Astrocyte of the cerebellum (primary cell): ENCODE measurements at regions not wholly inside any gene's neighbourhood (a gene's known extent, or its start where the extent isn't known, plus 50 kb on each side); places are given as distances from the start of the nearest gene placed in this dataset.

Experiments
- DNase-seq: peaks from one replicate; pipeline ENCODE4 v3.0.0-alpha.2; 2011; ENCODE audit warnings: low read depth
- H3K4me3 ChIP-seq: 2 replicates; pipeline ENCODE4 v1.5.1; 2011; ENCODE audit warnings: mild to moderate bottlenecking, low read depth, low read length, moderate library complexity
- in situ Hi-C: cut with HindIII; loops from 2 replicates; pipeline ENCODE4 v1.10.0; 2017; ENCODE audit warnings: low sequenced_read_pairs
- TF ChIP-seq, protein P1 (sequence below): IDR thresholded peaks from 2 replicates; pipeline ENCODE4 v1.5.1; 2012; ENCODE audit warnings: low read length, low read depth, moderate library complexity, mild to moderate bottlenecking; ENCODE audit errors: missing control alignments

DNA sequence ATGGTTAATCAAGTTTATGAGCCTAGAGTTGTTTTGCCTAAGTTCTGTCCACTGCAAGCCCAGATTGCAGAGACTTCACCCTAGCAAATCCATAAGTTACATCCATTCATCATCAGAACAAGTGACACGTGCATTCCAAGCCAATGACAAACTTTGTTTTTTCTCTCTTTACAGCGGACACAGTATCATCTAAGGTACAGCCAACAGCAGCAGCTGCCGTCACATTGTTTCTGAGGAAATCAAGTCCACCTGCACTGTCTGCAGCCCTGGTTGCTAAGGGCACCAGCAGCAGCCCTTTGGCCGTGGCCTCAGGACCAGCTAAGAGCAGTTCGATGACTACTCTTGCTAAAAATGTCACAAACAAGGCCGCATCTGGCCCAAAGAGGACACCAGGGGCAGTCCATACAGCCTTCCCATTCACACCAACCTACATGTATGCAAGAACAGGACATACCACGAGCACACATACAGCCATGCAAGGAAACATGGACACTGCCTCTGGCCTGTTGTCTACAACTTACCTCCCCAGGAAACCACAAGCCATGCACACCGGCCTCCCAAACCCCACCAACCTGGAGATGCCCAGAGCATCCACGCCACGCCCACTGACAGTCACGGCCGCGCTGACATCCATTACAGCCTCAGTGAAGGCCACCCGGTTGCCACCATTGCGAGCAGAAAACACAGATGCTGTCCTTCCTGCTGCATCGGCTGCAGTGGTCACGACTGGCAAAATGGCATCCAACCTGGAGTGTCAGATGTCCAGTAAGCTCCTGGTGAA lies 155.8 kb downstream of the C11orf91 start:
- in situ Hi-C loops = no loop called here

DNA sequence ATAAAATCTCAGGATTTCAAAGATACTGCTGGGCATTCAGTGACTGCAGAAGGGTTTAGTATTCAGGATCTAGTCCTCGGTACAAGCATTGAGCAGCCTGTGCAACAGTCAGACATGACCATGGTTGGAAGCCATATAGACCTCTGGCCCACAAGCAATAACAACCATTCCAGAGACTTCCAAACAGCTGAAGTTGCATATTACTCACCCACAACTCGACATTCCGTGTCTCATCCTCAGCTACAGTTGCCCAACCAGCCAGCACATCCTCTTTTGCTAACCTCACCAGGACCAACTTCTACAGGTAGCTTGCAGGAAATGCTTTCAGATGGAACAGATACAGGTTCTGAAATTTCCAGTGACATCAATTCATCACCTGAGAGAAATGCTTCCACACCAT lies 156.8 kb downstream of the C11orf91 start:
- H3K4me3 ChIP-seq = no peak overlapping the region
- in situ Hi-C loops = no loop called here
- TF ChIP-seq, protein P1, sequence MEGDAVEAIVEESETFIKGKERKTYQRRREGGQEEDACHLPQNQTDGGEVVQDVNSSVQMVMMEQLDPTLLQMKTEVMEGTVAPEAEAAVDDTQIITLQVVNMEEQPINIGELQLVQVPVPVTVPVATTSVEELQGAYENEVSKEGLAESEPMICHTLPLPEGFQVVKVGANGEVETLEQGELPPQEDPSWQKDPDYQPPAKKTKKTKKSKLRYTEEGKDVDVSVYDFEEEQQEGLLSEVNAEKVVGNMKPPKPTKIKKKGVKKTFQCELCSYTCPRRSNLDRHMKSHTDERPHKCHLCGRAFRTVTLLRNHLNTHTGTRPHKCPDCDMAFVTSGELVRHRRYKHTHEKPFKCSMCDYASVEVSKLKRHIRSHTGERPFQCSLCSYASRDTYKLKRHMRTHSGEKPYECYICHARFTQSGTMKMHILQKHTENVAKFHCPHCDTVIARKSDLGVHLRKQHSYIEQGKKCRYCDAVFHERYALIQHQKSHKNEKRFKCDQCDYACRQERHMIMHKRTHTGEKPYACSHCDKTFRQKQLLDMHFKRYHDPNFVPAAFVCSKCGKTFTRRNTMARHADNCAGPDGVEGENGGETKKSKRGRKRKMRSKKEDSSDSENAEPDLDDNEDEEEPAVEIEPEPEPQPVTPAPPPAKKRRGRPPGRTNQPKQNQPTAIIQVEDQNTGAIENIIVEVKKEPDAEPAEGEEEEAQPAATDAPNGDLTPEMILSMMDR = no peak
- no peak for DNase-seq

More for the DNA sequence above, 155.8 kb downstream of the C11orf91 start:
- DNase-seq = no peak
- TF ChIP-seq, protein P1 = no peak
- no peak overlapping the region for H3K4me3 ChIP-seq

DNA sequence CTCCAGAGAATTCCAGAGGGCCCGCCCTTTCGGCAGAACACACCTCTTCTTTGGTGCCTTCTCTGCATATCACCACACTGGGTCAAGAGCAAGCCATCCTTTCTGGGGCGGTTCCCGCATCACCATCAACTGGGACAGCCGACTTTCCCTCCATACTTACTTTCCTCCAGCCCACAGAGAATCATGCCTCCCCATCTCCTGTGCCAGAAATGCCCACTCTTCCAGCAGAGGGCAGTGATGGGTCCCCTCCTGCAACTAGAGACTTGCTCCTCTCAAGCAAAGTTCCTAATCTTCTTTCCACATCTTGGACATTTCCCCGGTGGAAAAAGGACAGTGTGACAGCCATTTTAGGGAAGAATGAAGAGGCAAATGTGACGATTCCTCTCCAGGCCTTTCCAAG lies 157.7 kb downstream of the C11orf91 start:
- no peak for DNase-seq
- no peak overlapping the region for H3K4me3 ChIP-seq
- in situ Hi-C loops = no loop called here
- TF ChIP-seq, protein P1 = peak; percentile 76

DNA sequence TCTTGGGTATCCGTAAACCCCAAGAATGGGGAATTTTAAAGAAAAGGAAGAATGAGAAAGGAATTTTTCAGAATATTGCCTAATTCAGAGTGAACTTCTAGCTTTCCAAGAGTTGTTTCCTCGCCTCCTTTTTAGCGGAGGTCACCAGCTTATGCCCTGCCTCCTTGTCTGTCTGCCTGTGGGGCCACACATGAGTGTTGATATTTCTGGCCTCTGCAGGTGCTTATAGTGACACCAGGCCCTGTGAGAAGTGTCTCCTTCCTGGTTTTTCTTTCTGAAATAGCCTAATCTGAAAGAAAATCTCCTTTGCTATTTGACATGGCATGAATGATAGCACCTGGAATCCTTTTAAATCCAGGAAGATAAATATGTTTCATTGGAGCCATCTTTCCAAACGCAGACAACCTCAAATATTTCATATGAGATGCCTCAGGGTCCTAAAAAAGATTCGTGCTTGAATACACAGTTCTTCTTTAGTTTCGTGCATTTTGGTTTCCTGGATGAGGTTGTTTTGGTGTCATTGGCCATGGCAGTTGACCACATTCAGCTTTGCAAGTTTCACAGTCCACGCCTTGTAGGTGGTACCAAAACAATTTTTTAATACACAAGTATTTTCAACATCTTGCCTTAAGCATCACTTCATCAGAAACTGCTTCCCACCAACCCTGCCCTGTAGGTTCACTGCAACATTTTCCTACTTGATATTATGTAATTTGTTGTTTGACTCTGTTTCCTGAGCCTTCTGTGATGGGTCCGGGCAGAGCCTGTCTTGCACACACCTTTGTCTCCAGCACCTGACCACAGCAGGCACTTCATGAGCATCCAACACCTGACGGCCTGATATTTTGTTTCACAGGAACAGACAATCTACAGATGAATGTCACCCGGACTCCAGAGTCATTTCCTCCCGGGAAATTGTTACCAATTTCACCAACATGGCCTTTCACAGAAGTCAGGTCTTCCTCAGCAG lies 159.4 kb downstream of the C11orf91 start:
- in situ Hi-C loops = no loop called here
- TF ChIP-seq, protein P1 = no peak
- DNase-seq = no peak
- no peak overlapping the region for H3K4me3 ChIP-seq

DNA sequence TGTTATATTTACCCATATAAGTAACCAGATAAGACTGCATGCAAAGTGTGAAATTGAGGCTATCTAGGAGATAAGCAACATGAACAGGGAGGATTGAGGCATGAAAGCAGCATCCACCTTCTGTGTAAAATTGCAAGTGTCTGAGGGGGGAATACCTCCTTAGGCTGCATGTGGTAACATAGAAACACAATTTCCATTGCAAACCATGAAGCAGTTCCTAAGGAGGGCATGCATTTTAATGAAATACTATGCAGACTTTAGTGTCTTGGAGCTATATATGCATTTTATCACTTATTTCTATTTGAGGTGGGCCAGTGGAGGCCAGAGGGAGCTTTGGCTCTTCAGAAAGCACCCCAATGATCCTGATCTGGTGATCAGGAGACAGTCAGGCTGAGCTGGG lies 160.2 kb downstream of the C11orf91 start:
- in situ Hi-C loops = no loop called here
- TF ChIP-seq, protein P1 = no peak
- H3K4me3 ChIP-seq = no peak overlapping the region
- no peak for DNase-seq

DNA sequence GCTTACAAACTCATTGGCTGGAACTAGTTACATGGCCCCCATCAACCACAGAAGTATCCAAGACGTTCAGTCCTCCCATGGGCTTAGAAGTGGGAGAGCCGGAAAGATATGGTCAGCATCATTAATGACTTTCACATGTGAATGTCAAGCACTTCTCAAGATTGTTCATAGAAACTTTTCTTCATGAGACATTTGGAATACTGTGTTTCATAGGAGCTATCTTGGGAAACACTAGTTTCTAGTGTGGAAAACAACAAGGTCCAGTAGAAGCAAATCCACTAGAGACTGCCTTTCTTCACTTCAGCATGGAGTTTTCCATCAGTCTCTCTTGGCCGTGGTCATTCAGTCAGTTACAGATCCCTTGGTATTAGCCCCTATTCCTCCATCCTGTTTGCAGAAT lies 160.9 kb downstream of the C11orf91 start:
- DNase-seq = no peak
- in situ Hi-C loops = no loop called here
- H3K4me3 ChIP-seq = no peak overlapping the region
- TF ChIP-seq, protein P1 = no peak
